ENCODE measurements at regions not wholly inside any gene's neighbourhood (a gene's known extent, or its start where the extent isn't known, plus 50 kb on each side); places are given as distances from the start of the nearest gene placed in this dataset.

GRCh38 chr18:39724652-39725051 is 2159.1 kb upstream of the CELF4 start:
- Histone ChIP-seq H3K36me3 (ENCODE audit: control insufficient read depth, insufficient read depth, low read length, severe bottlenecking) (no peaks in the 10 kb centered on the region), H3K27me3 (replicated peaks; ENCODE audit: control insufficient read depth, insufficient read depth, low read length) (no peaks in the 10 kb centered on the region), H3K4me1 (ENCODE audit: control insufficient read depth, insufficient read depth, low read length) (no peaks in the 10 kb centered on the region), H3K9me3 (ENCODE audit: control insufficient read depth, low read length) (no peaks in the 10 kb centered on the region), H3K4me3 (ENCODE audit: low read length) (no peak overlapping the region), H3K9ac (ENCODE audit: low read length) (no peak overlapping the region)
- DNase-seq (ENCODE audit: low read depth): no peak

DNA sequence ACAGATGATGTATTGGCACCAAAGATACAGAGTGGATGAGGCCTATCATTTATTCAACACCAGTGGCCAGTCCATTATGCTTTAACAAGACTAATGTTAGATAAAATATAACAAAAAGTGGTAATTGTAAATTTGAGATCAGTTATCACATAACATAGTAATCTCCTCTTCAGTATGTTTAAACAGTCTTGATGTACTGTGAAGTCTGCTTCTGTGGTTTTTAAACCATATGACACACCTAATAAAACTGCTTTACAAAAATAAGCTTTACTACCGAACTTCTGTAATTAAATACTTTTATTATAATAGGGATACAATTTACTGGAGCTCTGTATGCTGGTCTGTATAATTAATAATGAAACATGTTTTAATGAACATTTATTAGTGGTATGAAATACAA is 2156.1 kb upstream of the CELF4 start:
- no peaks in the 10 kb centered on the region for H3K4me1 ChIP-seq (ENCODE audit: control insufficient read depth, insufficient read depth, low read length)
- no peaks in the 10 kb centered on the region for H3K9me3 ChIP-seq (ENCODE audit: control insufficient read depth, low read length)
- no peaks in the 10 kb centered on the region for H3K27me3 ChIP-seq (replicated peaks; ENCODE audit: control insufficient read depth, insufficient read depth, low read length)
- no peak overlapping the region for H3K9ac ChIP-seq (ENCODE audit: low read length)
- no peaks in the 10 kb centered on the region for H3K36me3 ChIP-seq (ENCODE audit: control insufficient read depth, insufficient read depth, low read length, severe bottlenecking)
- H3K4me3 ChIP-seq (ENCODE audit: low read length): no peak overlapping the region
- no peak for DNase-seq (ENCODE audit: low read depth)

GRCh38 chr18:39713961-39714360 is 2148.4 kb upstream of the CELF4 start:
- no peak for DNase-seq (ENCODE audit: low read depth)
- Histone ChIP-seq H3K9ac (ENCODE audit: low read length) (no peak overlapping the region), H3K4me1 (ENCODE audit: control insufficient read depth, insufficient read depth, low read length) (peaks cover 6% of the 10 kb centered on the region), H3K4me3 (ENCODE audit: low read length) (no peak overlapping the region), H3K36me3 (ENCODE audit: control insufficient read depth, insufficient read depth, low read length, severe bottlenecking) (no peaks in the 10 kb centered on the region), H3K9me3 (ENCODE audit: control insufficient read depth, low read length) (no peaks in the 10 kb centered on the region), H3K27me3 (replicated peaks; ENCODE audit: control insufficient read depth, insufficient read depth, low read length) (no peaks in the 10 kb centered on the region)

DNA sequence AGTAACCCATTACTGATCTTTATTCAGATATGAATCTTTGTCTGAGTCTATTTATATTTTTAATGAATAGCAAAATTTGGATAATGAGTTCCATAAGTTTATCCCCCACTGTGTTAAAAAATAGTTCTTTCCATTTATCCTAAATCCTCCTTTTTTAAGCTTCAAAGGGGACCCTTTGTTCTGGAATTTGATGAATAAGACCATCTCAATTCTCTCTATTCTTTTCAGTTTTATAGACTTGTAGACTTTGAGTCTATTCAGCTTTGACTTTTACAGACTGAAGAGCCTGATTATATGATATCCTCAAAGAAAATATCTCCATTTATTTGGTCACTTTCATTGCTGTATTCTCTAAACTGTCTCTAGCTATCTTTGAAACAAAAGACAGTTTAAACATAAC is 2146.1 kb upstream of the CELF4 start:
- DNase-seq (ENCODE audit: low read depth): no peak
- peaks cover 6% of the 10 kb centered on the region for H3K4me1 ChIP-seq (ENCODE audit: control insufficient read depth, insufficient read depth, low read length)
- H3K9me3 ChIP-seq (ENCODE audit: control insufficient read depth, low read length): no peaks in the 10 kb centered on the region
- no peak overlapping the region for H3K4me3 ChIP-seq (ENCODE audit: low read length)
- H3K9ac ChIP-seq (ENCODE audit: low read length): no peak overlapping the region
- H3K27me3 ChIP-seq (replicated peaks; ENCODE audit: control insufficient read depth, insufficient read depth, low read length): no peaks in the 10 kb centered on the region
- no peaks in the 10 kb centered on the region for H3K36me3 ChIP-seq (ENCODE audit: control insufficient read depth, insufficient read depth, low read length, severe bottlenecking)

DNA sequence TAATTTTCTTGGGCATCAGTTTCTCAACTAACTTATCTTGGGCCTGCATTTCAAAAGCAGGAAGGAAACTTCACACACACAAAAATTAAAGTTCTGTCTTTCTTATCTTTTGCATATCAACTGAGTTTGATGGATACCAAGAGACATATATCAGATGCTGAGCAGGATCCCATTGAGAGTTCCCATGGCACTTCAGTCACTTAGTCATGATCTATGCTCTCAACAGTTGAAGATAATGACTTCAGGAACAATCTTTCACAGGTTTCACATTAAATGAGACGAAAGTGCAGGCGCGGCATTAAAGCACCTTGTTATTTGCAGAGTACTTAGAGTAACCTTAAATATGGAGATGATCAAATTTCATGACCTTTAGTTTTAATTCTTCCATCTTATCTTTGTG is 2139.8 kb upstream of the CELF4 start:
- Histone ChIP-seq H3K27me3 (replicated peaks; ENCODE audit: control insufficient read depth, insufficient read depth, low read length) (no peaks in the 10 kb centered on the region), H3K4me1 (ENCODE audit: control insufficient read depth, insufficient read depth, low read length) (peaks cover 6% of the 10 kb centered on the region), H3K36me3 (ENCODE audit: control insufficient read depth, insufficient read depth, low read length, severe bottlenecking) (no peaks in the 10 kb centered on the region), H3K4me3 (ENCODE audit: low read length) (no peak overlapping the region), H3K9me3 (ENCODE audit: control insufficient read depth, low read length) (no peaks in the 10 kb centered on the region), H3K9ac (ENCODE audit: low read length) (no peak overlapping the region)
- no peak for DNase-seq (ENCODE audit: low read depth)

DNA sequence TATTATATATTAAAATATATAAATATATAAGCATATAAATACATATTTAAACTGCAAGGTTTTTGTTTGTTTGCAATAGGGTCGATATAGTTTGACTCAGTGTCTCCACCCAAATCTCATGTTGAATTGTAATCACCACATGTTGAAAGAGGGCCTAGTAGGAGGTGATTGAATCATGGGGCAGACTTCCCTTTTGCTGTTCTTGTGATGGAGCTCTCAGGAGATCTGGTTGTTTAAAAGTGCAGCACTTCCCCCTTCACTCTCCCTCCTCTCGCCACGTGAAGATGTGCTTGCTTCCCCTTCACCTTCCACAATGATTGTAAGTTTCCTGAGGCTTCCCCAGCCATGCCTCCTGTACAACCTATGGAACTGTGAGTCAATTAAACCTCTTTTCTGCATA is 2137.3 kb upstream of the CELF4 start:
- Histone ChIP-seq H3K9me3 (ENCODE audit: control insufficient read depth, low read length) (no peaks in the 10 kb centered on the region), H3K9ac (ENCODE audit: low read length) (no peak overlapping the region)
- no peak for DNase-seq (ENCODE audit: low read depth)

GRCh38 chr18:39701839-39702238 is 2136.2 kb upstream of the CELF4 start:
- Histone ChIP-seq H3K4me3 (ENCODE audit: low read length) (no peak overlapping the region), H3K9ac (ENCODE audit: low read length) (no peak overlapping the region), H3K36me3 (ENCODE audit: control insufficient read depth, insufficient read depth, low read length, severe bottlenecking) (no peaks in the 10 kb centered on the region), H3K4me1 (ENCODE audit: control insufficient read depth, insufficient read depth, low read length) (no peaks in the 10 kb centered on the region), H3K9me3 (ENCODE audit: control insufficient read depth, low read length) (no peaks in the 10 kb centered on the region), H3K27me3 (replicated peaks; ENCODE audit: control insufficient read depth, insufficient read depth, low read length) (no peaks in the 10 kb centered on the region)
- no peak for DNase-seq (ENCODE audit: low read depth)

More for the DNA sequence above, 2137.3 kb upstream of the CELF4 start:
- H3K36me3 ChIP-seq (ENCODE audit: control insufficient read depth, insufficient read depth, low read length, severe bottlenecking): no peaks in the 10 kb centered on the region
- H3K4me3 ChIP-seq (ENCODE audit: low read length): no peak overlapping the region
- H3K27me3 ChIP-seq (replicated peaks; ENCODE audit: control insufficient read depth, insufficient read depth, low read length): no peaks in the 10 kb centered on the region
- no peaks in the 10 kb centered on the region for H3K4me1 ChIP-seq (ENCODE audit: control insufficient read depth, insufficient read depth, low read length)

DNA sequence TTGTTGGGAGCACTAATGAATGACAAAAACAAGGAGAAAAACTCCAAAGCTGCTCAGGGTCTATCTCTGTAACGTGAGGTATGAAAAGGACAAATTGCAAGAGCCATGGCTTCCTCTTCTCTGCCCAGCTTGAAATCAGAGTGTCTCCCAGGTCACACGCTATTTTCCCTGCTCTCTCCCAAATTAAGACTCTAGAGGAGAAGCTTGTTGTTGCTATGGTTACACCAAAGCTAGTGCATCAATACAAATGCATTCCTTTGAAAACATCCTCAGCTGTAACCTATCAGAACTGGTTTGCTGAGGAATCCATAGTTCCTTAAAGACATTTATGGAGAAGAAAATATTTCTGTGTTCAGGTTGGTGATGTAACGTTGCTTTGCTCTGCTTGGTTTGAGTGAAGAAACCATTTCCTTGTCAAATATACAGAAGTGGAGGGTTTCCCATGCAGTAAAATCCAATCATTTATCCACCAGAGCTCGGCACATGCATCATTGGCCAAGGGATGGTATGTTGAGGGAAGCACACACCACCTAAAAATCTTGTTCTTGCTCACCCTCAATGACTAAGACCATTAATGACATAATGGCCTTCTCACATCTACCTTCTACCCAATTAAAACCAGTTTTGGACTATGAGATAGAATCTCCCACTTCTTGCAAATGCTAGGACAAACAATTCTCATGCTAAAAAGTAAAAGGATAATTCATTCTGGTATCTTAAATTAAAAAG is 2135.6 kb upstream of the CELF4 start:
- no peak for DNase-seq (ENCODE audit: low read depth)
- Histone ChIP-seq H3K9me3 (ENCODE audit: control insufficient read depth, low read length) (no peaks in the 10 kb centered on the region), H3K27me3 (replicated peaks; ENCODE audit: control insufficient read depth, insufficient read depth, low read length) (no peaks in the 10 kb centered on the region), H3K4me3 (ENCODE audit: low read length) (no peak overlapping the region), H3K36me3 (ENCODE audit: control insufficient read depth, insufficient read depth, low read length, severe bottlenecking) (no peaks in the 10 kb centered on the region), H3K4me1 (ENCODE audit: control insufficient read depth, insufficient read depth, low read length) (no peaks in the 10 kb centered on the region), H3K9ac (ENCODE audit: low read length) (no peak overlapping the region)

GRCh38 chr18:39699340-39699964 is 2133.9 kb upstream of the CELF4 start:
- no peak for DNase-seq (ENCODE audit: low read depth)
- Histone ChIP-seq H3K36me3 (ENCODE audit: control insufficient read depth, insufficient read depth, low read length, severe bottlenecking) (no peaks in the 10 kb centered on the region), H3K4me1 (ENCODE audit: control insufficient read depth, insufficient read depth, low read length) (no peaks in the 10 kb centered on the region), H3K27me3 (replicated peaks; ENCODE audit: control insufficient read depth, insufficient read depth, low read length) (no peaks in the 10 kb centered on the region), H3K9ac (ENCODE audit: low read length) (no peak overlapping the region), H3K9me3 (ENCODE audit: control insufficient read depth, low read length) (no peaks in the 10 kb centered on the region), H3K4me3 (ENCODE audit: low read length) (no peak overlapping the region)

DNA sequence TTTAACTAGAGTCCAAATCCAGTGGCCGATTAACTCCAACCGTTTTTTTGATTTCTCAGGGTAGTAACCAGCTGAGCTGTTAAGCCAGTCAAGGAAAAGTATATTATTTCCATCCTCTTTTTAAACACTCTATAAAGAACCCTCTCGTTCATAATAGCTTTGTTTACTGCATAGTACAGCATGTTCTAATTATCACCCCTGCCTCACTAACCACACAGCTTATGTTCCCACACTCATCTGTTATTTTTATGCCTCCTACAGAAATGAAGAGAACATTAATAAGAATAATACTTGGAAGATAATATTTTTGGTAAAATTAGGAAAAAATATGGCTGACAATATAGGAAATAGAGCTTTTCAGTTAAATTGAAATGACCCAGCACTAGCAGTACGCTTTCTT is 2132.8 kb upstream of the CELF4 start:
- H3K4me3 ChIP-seq (ENCODE audit: low read length): no peak overlapping the region
- H3K9ac ChIP-seq (ENCODE audit: low read length): no peak overlapping the region
- H3K9me3 ChIP-seq (ENCODE audit: control insufficient read depth, low read length): no peaks in the 10 kb centered on the region
- no peaks in the 10 kb centered on the region for H3K27me3 ChIP-seq (replicated peaks; ENCODE audit: control insufficient read depth, insufficient read depth, low read length)
- H3K36me3 ChIP-seq (ENCODE audit: control insufficient read depth, insufficient read depth, low read length, severe bottlenecking): no peaks in the 10 kb centered on the region
- no peak for DNase-seq (ENCODE audit: low read depth)
- H3K4me1 ChIP-seq (ENCODE audit: control insufficient read depth, insufficient read depth, low read length): no peaks in the 10 kb centered on the region

- Histone ChIP-seq H3K4me3 (ENCODE audit: low read length) (no peak overlapping the region), H3K4me1 (ENCODE audit: control insufficient read depth, insufficient read depth, low read length) (no peaks in the 10 kb centered on the region), H3K27me3 (replicated peaks; ENCODE audit: control insufficient read depth, insufficient read depth, low read length) (no peaks in the 10 kb centered on the region), H3K36me3 (ENCODE audit: control insufficient read depth, insufficient read depth, low read length, severe bottlenecking) (no peaks in the 10 kb centered on the region), H3K9me3 (ENCODE audit: control insufficient read depth, low read length) (no peaks in the 10 kb centered on the region), H3K9ac (ENCODE audit: low read length) (no peak overlapping the region)
- peak; percentile 4 for DNase-seq (ENCODE audit: low read depth)
Observed at GRCh38 chr18:39693359-39693758, 2127.8 kb upstream of the CELF4 start.
